ENCODE measurements at regions not wholly inside any gene's neighbourhood (a gene's known extent, or its start where the extent isn't known, plus 50 kb on each side); places are given as distances from the start of the nearest gene placed in this dataset.

GRCh38 chr5:10858945-10859344 is 97.9 kb upstream of the DAP start:
- TF ChIP-seq POLR2A (IDR thresholded peaks at IDR 0.05; ENCODE audit: control extremely low read depth in 1 of 2, low read depth in 2 of 2, low read length in 2 of 2) (no peak), MAX (IDR thresholded peaks at IDR 0.05) (no peak), CTCF (IDR thresholded peaks at IDR 0.05; ENCODE audit: control extremely low read depth in 1 of 3, insufficient read depth in 1 of 3, low read depth in 1 of 3, low read length in 3 of 3) (no peak), SIN3A (conservative IDR thresholded peaks at IDR 0.05 in 1 of 2, IDR thresholded peaks at IDR 0.05 in 1 of 2; ENCODE audit: low read depth in 1 of 2, low read length in 2 of 2) (no peak), GTF2F1 (IDR thresholded peaks at IDR 0.05; ENCODE audit: borderline replicate concordance, low read depth, low read length) (no peak), TBP (IDR thresholded peaks at IDR 0.05; ENCODE audit: low read depth, low read length) (no peak), NANOG (IDR thresholded peaks at IDR 0.05; ENCODE audit: insufficient read depth, low read depth, low read length, poor library complexity, severe bottlenecking) (no peak)

All from H1 (cell line).